ENCODE measurements at regions not wholly inside any gene's neighbourhood (a gene's known extent, or its start where the extent isn't known, plus 50 kb on each side); places are given as distances from the start of the nearest gene placed in this dataset.

- TF ChIP-seq CTCF (IDR thresholded peaks at IDR 0.05) (no peak), REST (IDR thresholded peaks at IDR 0.05; ENCODE audit: low read depth, low read length) (no peak), SIN3A (IDR thresholded peaks at IDR 0.05; ENCODE audit: borderline replicate concordance, low read depth, low read length) (no peak)
Observed at GRCh38 chr18:51425475-51425874, 228.0 kb upstream of the MEX3C start (continued).

GRCh38 chr18:51425889-51426288 is 228.4 kb upstream of the MEX3C start:
- no peaks in the 10 kb centered on the region for H3K36me3 ChIP-seq (replicated peaks in 1 of 2; ENCODE audit: control insufficient read depth in 1 of 2, insufficient read depth in 2 of 2, low read length in 1 of 2)
- TF ChIP-seq FOXJ3 (CRISPR knock-in tag; IDR thresholded peaks at IDR 0.05) (no peak), RAD21 (IDR thresholded peaks at IDR 0.05; ENCODE audit: low read length) (no peak), FOSL2 (IDR thresholded peaks at IDR 0.05; ENCODE audit: borderline replicate concordance, low read depth) (no peak), REST (IDR thresholded peaks at IDR 0.05; ENCODE audit: low read depth, low read length) (no peak), RXRA (IDR thresholded peaks at IDR 0.05; ENCODE audit: borderline replicate concordance, low read depth) (no peak), TCF12 (IDR thresholded peaks at IDR 0.05) (no peak), EP300 (IDR thresholded peaks at IDR 0.05; ENCODE audit: borderline replicate concordance in 1 of 2, low read depth in 1 of 2, low read length in 1 of 2) (no peak)
- CTCF ChIA-PET: interaction anchor here (1.4 kb wide), 1 partner anchor 42 kb away, joined by 4 read pairs; no protein-coding TSS in a partner anchor
- H3K27me3 ChIP-seq (ENCODE audit: insufficient read depth): no peaks in the 10 kb centered on the region
- H3F3A ChIP-seq (replicated peaks; ENCODE audit: insufficient read depth): no peaks in the 10 kb centered on the region
- 53% methylated on average over 3 of the region's 3 CpGs for WGBS (ENCODE audit: low lambda C conversion rate)
- no peak overlapping the region for H3K4me2 ChIP-seq
- no peaks in the 10 kb centered on the region for H3K9me3 ChIP-seq
- H3K4me1 ChIP-seq (ENCODE audit: control insufficient read depth in 1 of 2, insufficient read depth in 2 of 2, low read depth in 1 of 2, low read length in 1 of 2): no peaks in the 10 kb centered on the region
- no peak overlapping the region for H3K9ac ChIP-seq
- POLR2A ChIA-PET: no interaction called here
- no peak overlapping the region for H3K4me3 ChIP-seq (ENCODE audit: low read depth in 2 of 2, low read length in 1 of 2)
- no peaks in the 10 kb centered on the region for H4K20me1 ChIP-seq (ENCODE audit: insufficient read depth)
- no peaks in the 10 kb centered on the region for H3K79me2 ChIP-seq (ENCODE audit: insufficient read depth)
- DNase-seq: no peak
- H2AFZ ChIP-seq (ENCODE audit: low read depth): no peak overlapping the region
- no peaks in the 10 kb centered on the region for H3K9me2 ChIP-seq
- no peak overlapping the region for H3K27ac ChIP-seq (ENCODE audit: low read depth in 2 of 2, low read length in 1 of 2)

Measured in SK-N-SH (cell line).